HG03457 (cell line): ENCODE measurements at regions not wholly inside any gene's neighbourhood (a gene's known extent, or its start where the extent isn't known, plus 50 kb on each side); places are given as distances from the start of the nearest gene placed in this dataset.
"Not testable (repeated sequence)": the region's sequence is repeated elsewhere in the genome, so short reads cannot be mapped to it uniquely, and the experiment has no call there.

Experiments
- ATAC-seq: cut with Tn5 transposase; IDR thresholded peaks from one replicate; pipeline ENCODE4 v1.9.1; 2021; ENCODE audit warnings: moderate number of reproducible peaks; ENCODE audit not compliant: unreplicated experiment

GRCh38 chr1:173300061-173301044, 93.2 kb upstream of the TNFSF4 start:
- ATAC-seq: no peak

- ATAC-seq: no peak
These were observed 94.4 kb upstream of the TNFSF4 start for GRCh38 chr1:173301507-173301906.

DNA sequence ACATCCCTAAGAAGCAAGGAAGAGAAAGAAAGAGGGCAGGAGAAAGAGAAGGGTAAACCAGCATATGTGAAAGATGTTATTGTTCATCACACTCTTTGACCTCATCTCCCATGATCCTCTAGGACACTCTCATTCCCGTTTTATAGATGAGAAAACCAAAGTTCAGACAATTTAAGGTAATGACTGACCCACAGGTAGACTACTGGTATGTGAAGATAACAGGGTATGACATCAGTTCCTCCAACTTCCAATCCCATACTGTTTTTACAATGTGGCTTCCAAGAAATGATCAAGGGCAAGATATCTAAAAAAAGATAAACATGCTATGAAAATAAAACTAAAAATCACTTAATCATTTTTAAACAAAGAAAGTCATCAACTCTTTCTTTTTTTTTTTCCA, 95.2 kb upstream of the TNFSF4 start:
- no peak for ATAC-seq

DNA sequence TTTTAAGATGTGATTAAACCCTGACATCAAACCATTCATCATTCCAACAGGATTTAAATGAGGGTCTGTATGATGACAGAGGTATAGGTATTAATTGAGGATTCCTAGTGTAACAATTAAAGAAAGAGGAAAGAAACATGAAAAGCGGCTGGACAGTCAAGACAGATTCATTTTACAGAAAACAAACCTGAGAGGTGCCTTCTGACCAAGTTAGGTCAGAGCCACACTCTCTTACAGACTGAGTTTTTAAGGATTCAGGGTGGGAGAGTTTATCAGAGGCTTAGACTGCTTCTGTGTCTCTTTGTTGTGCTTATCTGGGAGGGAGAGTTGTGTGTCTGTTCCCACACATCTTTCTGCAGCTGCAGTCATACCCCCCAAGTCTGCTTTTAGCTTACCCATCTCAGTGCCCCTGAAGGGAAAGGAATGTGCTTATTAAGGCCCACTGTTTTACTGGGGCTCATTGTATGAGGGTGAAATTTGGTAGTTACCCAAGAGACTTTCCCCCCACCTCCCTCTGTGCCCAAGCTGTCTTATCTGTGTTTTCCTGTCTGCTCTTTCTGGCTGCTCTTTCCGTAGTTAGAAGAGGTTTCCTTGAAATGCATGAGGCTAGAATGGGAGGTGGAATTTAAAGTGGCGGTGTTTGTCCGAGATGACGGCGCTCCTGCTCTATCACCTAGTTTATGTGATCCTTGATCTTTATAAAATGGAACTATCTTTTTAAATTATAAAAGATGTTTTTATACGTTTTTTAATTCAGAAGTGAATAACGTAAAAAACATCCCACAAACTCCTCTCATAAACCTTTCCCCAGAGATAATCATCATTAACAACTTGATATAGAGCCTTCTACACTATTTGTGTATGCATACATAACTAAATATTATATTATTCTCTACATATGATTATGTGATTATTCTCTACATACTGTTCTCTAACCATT, 96.0 kb upstream of the TNFSF4 start:
- ATAC-seq: no peak

DNA sequence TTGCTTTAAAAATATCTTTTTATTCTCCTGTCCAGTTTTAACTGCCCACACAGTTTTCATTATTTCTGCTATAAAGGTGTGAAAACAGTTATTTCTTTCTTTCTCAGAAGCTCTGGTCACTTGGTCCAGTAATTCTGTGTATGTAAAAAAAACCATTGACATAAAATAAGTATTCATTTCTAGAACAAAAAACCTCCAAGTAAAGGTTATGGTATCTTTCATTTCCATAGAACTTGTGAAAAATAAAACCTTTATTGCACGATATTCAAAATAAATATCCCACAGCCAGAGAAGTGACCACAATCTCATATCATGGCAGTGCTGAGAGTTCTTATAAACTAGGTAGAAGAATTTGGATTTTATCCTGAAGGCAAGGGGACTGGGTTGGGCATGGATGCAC, 96.9 kb upstream of the TNFSF4 start:
- no peak for ATAC-seq

DNA sequence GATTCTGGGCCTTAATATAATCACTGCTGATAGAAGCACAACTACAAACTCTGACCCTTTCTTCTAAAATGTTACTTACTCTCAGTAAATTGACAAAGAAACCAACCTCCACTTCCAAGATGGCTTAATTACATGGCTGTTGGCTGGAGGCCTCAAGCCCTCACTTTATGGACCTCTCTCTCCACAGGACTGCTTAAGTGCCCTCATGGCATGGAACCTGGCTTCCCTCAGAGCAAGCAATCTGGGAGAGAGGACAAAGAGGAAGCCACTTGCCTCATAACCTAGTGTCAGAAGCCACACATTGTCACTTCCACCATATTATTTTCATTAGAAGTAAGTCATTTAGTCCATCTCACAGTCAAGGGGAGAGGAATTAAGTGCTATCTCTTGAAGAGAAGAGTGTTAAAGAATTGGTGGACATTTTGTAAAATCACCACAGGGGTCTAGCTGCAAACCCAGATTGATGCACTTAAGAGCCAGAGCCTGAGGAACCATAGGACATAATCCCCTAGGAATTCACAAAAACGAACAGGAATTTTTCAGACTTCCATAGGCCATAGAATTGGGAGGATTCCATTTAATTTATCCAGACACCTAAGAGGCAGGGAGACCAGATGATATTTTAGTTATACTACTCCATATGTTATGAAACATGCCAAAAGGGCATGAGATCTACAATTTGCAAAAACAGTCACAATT, 97.5 kb upstream of the TNFSF4 start:
- no peak for ATAC-seq

DNA sequence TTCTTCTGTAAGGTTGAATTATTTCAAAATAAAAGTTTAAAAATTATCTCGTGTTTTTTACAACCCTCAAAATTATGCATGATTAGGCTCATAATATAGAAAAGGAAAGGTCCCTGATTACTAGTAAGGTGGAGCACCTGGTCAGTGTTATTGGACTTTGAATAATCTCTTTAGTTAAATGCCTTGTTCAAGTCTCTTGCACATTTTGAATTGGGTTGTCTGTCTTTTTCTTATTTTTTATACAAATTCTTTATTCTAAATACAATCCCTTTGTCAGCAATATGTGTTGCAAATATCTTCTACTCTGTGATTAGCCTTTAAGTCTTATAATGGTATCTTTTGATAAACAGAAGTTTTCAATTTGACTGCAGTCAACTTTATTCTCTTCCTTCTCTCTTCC, 100.7 kb upstream of the TNFSF4 start:
- no peak for ATAC-seq

- ATAC-seq: no peak
These were observed 107.5 kb upstream of the TNFSF4 start for GRCh38 chr1:173314656-173315055.

DNA sequence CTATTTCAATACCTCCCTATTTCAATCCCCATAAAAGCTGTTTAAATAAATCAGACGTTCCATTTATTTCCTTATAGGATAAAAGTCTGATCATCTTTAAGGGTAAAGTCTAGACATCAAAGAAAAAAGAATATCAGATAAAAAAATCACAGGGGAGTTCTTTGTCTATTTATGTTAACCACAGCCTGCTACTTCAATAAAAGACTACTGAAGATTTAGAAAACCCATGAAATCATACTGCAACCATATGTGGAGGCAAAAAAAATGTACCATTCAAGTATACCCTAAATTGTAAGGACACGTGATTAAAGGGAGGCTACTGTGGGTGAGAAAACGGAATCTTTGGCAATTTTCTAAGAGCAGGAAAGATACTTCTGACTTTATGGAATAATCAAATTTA, 108.2 kb upstream of the TNFSF4 start:
- no peak for ATAC-seq

DNA sequence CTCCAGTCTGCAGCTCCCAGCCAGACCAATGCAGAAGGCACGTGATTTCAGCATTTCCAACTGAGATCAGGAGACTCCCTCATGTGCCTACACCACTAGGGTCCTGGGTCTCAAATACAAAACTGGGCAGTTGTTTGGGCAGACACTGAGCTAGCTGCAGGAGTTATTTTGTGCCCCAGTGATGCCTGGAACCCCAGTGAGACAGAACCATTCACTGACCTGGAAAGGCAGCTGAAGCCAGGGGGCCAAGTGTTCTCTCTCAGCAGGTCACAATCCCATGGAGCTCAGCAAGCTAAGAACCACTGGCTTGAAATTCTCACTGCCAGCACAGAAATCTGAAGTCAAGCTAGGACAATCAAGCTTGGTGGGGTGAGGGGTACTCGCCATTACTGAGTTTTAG, 111.7 kb upstream of the TNFSF4 start:
- ATAC-seq: no peak

GRCh38 chr1:173324352-173324751, 117.2 kb upstream of the TNFSF4 start:
- ATAC-seq: not testable (repeated sequence)

DNA sequence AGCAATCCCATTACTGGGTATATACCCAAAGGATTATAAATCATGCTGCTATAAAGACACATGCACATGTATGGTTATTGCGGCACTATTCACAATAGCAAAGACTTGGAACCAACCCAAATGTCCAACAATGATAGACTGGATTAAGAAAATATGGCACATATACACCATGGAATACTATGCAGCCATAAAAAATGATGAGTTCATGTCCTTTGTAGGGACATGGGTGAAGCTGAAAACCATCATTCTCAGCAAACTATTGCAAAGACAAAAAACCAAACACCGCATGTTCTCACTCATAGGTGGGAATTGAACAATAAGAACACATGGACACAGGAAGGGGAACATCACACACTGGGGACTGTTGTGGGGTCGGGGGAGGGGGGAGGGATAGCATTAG, 120.9 kb upstream of the TNFSF4 start:
- not testable (repeated sequence) for ATAC-seq

DNA sequence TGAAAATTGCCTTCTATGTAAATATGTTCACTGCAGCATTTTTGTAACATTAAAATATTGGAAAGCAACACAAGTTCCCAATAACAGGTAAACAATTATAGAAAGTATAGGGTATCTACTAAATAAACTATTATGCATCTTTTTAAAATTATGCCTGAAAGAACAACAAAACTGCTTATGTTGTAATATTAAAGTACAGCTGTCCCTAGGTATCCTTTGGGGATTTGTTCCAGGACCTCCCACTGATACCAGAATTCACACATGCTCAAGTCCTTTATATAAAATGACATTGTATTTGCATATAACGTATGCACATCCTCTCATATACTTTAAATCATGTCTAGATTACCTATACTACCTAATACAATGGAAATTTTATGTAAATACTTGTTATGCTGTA, 121.8 kb upstream of the TNFSF4 start:
- ATAC-seq: no peak

DNA sequence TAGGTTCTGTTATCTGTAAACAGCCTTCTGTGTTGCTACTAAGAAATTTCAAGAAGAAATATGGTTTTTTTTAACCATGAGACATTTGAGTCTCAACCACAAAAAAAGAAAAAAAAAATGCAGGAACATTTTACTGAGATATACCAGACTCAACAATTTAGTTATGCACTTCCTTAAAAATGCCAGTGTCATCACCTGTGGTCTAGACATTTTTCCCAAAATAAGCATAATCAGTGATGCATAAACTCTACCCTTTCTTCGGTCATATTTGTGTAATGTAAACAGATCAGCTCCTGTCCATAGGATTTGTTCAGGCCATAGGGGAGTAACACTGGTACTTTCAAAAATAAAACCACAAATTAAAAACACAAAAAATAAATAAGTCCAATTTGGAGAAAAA, 122.6 kb upstream of the TNFSF4 start:
- no peak for ATAC-seq

DNA sequence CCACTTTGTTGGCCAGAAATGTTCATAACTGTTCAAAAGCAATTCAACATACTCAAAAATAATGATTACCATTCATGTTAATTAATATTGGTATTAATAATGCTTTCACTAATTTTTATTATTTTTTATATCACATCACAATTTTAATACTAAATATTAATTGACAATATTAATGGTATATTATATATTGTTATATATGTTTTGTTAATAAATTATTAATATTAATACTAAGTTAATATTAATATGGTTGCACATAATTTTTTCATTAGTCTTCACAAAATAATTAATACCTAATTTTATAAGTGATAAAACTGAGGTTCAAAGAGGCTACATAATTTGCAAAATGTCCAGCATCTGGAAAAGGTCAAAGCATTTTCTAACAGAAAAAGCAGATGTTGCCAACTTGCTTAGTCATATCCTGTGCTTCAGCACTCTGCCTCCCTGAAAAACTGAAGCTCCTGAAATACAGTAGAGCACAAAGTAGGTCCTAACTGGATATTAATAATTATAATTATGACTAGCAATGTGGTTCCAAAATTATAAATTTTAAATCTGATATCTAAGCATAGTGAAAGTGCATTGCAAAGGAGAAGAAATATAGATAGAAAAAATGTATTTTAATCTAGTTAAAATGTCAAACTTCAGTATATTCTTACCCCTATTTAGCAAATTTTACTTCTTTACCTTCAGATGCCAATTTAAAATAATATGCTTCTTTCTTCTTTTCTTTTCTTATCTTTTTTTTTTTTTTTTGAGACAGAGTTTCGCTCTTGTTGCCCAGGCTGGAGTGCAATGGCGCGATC, 123.2 kb upstream of the TNFSF4 start:
- ATAC-seq: no peak

DNA sequence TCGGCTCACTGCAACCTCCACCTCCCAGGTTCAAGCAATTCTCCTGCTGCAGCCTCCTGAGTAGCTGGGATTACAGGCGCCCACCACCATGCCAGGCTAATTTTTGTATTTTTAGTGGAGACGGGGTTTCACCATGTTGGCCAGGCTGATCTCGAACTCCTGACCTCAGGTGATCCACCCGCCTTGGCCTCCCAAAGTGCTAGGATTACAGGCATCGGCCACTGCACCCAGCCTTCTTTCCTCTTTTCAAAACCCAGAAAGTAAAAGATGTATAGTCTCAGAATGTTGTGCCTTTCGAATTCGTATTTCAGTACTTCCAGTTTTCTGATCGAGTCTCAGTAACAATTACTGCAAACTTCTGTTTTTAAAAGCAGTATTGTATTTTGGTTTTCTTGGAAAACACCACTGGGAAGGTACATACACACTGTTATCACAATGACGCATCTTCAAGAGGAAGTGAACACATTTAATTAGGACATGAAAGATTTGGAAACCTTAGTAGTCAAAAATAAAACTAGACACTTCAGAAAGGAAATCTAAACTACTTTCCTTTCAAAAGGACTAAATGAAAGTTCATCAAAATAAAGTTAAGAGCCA, 123.9 kb upstream of the TNFSF4 start:
- not testable (repeated sequence) for ATAC-seq

DNA sequence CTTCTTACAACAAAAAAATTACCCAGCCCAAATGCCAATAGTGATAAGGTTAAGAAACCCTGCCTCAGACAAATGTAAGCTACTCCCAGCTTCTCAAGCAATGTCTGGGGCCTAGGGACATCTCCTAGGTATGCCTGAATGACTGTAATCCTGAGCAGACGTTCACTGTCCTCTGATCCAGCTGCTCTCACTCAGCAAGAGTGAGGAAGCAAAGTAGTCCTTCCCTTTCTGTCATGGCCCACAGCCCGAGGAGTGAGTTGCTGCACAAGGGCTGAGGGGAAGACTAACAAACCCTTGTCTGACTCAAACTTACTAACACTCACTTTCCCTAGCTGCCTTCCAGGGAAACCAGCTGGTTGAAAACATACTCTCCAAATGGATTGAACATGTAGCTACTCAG, 124.9 kb upstream of the TNFSF4 start:
- ATAC-seq: no peak

DNA sequence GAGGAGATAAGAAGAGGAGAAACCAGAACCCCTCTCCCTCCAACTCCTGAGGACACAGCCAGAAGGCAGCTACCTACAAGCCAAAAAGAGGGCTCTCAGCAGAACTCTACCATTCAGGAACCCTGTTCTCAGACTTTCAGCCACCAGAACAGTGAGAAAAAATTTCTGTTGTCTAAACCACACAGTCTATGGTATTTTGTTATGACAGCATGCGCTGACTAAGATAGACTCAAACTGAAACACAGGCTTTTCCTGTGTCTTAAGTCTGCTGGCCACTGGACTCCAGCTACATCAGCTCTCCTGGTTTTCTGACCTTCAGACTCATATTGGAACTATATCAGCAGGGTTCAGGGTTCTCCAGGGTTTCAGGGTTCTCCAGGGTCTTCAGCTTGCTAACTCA, 126.5 kb upstream of the TNFSF4 start:
- peak; percentile 78 for ATAC-seq

GRCh38 chr1:173337126-173337525, 130.0 kb upstream of the TNFSF4 start:
- ATAC-seq: no peak

GRCh38 chr1:173341307-173341706, 134.2 kb upstream of the TNFSF4 start:
- ATAC-seq: no peak
